SK-N-MC (cell line): ENCODE measurements at regions not wholly inside any gene's neighbourhood (a gene's known extent, or its start where the extent isn't known, plus 50 kb on each side); places are given as distances from the start of the nearest gene placed in this dataset.

Experiments used
- EZH2 ChIP-seq: fragments of 200-600 bp; sonication (generic); IDR thresholded peaks from one replicate; pipeline ENCODE4 v1.6.1; 2017; ENCODE audit warnings: antibody characterized with exemption
- POLR2AphosphoS5 ChIP-seq: IDR thresholded peaks from 2 replicates; pipeline ENCODE4 v1.6.1; 2012; ENCODE audit warnings: mild to moderate bottlenecking, low read depth, low read length, borderline replicate concordance

GRCh38 chr21:20311234-20311787 is 686.9 kb upstream of the NCAM2 start:
- TF ChIP-seq EZH2 (no peak), POLR2AphosphoS5 (no peak)
